ENCODE measurements at regions not wholly inside any gene's neighbourhood (a gene's known extent, or its start where the extent isn't known, plus 50 kb on each side); places are given as distances from the start of the nearest gene placed in this dataset.

DNA sequence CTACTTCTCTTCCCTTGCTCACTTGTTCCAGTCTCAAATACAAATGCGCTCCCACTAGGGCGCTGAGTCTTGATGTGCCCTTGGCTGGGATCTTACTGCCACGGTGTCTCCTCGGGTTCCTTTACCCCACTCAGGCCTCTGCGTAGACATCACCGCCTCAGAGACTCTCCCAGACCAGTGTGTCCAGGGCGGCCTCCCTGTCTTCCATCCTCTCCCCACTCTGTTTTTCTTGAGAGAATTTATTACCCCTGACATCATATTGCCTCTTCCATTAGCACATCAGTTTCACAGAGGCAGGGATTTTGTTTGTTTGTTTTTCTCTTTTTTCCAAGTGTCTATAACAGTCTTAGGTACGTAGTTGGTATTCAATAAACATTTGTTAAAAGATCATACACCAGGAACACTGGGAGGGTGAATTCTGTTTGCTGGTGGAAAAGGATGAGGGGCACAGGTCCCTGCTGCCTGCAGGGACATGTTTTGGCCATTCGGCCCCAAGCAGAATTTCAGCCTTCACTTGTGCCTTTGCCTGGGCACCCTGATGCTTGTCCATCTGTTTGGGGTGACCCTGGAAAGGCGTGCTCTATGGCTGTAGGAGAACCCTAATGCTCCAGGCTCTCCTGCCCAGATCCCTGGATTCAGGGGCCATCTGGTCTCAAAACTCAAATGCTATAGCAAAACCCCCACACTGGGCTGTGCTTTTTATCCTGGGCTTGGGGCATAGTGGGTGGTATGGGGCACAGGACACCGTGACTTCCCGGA, 55.0 kb downstream of the RPL37A start:
- no peaks in the 10 kb centered on the region for H3K9me3 ChIP-seq
- H3K27me3 ChIP-seq, result no peaks in the 10 kb centered on the region
- no peak for TF ChIP-seq EP300 (IDR thresholded peaks at IDR 0.05)
- TF ChIP-seq POLR2A (IDR thresholded peaks at IDR 0.05), result no peak
- TF ChIP-seq, protein P1, sequence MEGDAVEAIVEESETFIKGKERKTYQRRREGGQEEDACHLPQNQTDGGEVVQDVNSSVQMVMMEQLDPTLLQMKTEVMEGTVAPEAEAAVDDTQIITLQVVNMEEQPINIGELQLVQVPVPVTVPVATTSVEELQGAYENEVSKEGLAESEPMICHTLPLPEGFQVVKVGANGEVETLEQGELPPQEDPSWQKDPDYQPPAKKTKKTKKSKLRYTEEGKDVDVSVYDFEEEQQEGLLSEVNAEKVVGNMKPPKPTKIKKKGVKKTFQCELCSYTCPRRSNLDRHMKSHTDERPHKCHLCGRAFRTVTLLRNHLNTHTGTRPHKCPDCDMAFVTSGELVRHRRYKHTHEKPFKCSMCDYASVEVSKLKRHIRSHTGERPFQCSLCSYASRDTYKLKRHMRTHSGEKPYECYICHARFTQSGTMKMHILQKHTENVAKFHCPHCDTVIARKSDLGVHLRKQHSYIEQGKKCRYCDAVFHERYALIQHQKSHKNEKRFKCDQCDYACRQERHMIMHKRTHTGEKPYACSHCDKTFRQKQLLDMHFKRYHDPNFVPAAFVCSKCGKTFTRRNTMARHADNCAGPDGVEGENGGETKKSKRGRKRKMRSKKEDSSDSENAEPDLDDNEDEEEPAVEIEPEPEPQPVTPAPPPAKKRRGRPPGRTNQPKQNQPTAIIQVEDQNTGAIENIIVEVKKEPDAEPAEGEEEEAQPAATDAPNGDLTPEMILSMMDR (IDR thresholded peaks at IDR 0.05), result no peak
- WGBS, 2 donors, result 88 to 93% methylated on average over 12 of the region's 12 CpGs
- no peaks in the 10 kb centered on the region for H3K36me3 ChIP-seq
- peaks cover 0 to 44% (median 14%) of the 10 kb centered on the region in 4 donors for H3K4me1 ChIP-seq
- no peak for DNase-seq (ENCODE audit: low spot score in 2 of 2)
- H3K27ac ChIP-seq, result no peak overlapping the region
- H3K4me3 ChIP-seq, result no peak overlapping the region

DNA sequence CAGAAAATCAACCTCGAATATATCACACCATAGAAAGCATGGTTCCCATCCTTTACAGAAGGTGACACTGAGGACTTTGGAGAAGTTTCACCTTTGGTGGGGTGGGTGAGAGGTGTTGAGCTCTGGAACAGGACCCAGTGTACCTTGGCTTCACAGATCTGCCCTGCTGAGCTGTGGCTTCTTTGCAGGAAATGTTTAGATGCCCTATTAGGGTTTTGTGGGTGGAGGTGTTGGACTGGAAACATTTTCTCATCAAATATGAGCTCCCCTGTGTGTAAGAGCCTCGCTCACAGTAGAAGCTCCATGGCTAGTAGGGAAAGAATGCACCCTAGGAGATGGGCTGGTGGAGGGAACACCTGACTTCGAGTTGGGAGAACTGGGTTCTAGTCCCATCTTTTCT, 55.6 kb downstream of the RPL37A start:
- peak overlapping the region in 2 of 4 donors; percentile 61 to 74 for H3K27ac ChIP-seq
- no peaks in the 10 kb centered on the region for H3K27me3 ChIP-seq
- H3K9me3 ChIP-seq, result no peaks in the 10 kb centered on the region
- no peak overlapping the region for H3K4me3 ChIP-seq
- H3K36me3 ChIP-seq, result no peaks in the 10 kb centered on the region
- TF ChIP-seq EP300 (IDR thresholded peaks at IDR 0.05) (no peak), POLR2A (IDR thresholded peaks at IDR 0.05) (no peak)
- TF ChIP-seq, protein P1 (IDR thresholded peaks at IDR 0.05), result no peak
- peaks cover 0 to 41% (median 14%) of the 10 kb centered on the region in 4 donors for H3K4me1 ChIP-seq
- DNase-seq (ENCODE audit: low spot score in 2 of 2), result no peak
- WGBS, 2 donors, result 78 to 92% methylated on average over 3 of the region's 3 CpGs

DNA sequence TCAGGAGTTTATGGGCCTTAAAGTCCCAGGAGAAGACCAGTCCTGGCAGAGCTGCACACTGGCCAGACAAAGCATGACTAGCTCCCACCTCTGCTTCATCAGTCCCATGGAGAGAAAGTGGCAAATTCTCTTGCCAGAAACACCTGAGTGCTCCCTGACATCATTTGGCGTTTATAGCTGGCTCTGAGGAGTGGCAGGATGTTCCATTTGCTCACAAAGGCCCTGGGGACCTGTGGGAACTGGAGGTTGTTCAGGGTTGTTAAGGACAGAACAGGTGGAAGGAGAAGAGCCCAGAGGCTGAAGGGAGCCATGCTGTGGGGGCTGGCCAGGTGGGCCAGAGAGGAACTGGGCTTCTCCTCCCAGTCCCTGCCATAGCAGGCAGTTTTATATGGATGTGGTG, 56.1 kb downstream of the RPL37A start:
- 29 to 45% methylated on average over 1 of the region's 1 CpG for WGBS, 2 donors
- Histone ChIP-seq H3K9me3 (no peaks in the 10 kb centered on the region), H3K27ac (peak overlapping the region in 2 of 4 donors; percentile 61 to 74), H3K4me3 (no peak overlapping the region), H3K36me3 (no peaks in the 10 kb centered on the region), H3K4me1 (peaks cover 0 to 44% (median 14%) of the 10 kb centered on the region in 4 donors), H3K27me3 (no peaks in the 10 kb centered on the region)
- TF ChIP-seq POLR2A (IDR thresholded peaks at IDR 0.05) (no peak), EP300 (IDR thresholded peaks at IDR 0.05) (no peak)
- TF ChIP-seq, protein P1 (IDR thresholded peaks at IDR 0.05), result no peak
- no peak for DNase-seq (ENCODE audit: low spot score in 2 of 2)

DNA sequence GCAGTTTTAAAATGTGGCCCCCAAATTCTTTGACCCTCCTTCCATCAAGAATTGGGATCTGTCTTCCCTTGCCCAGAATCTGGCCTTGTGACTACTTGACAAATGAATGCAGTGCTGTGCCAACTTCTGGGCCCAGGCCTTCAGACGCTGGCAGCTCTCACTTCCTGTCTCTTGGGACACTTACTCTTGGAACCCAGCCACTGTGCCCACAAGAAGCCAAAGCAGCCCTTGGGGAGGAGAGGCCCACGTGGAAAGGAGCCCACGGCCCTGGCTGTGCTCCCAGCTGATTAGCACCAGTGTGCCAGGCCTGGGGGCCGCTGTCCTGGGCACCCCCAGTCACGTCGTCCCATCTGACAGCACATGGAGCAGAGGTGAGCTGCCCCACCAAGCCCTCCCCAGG, 56.6 kb downstream of the RPL37A start:
- H3K9me3 ChIP-seq, result no peaks in the 10 kb centered on the region
- H3K27me3 ChIP-seq, result no peaks in the 10 kb centered on the region
- H3K4me3 ChIP-seq, result no peak overlapping the region
- peaks cover 0 to 41% (median 14%) of the 10 kb centered on the region in 4 donors for H3K4me1 ChIP-seq
- TF ChIP-seq EP300 (IDR thresholded peaks at IDR 0.05), result peak in 1 of 2 donors; percentile 43
- TF ChIP-seq, protein P1 (IDR thresholded peaks at IDR 0.05), result no peak
- peak overlapping the region in 2 of 4 donors; percentile 61 to 74 for H3K27ac ChIP-seq
- peak in 1 of 2 donors; percentile 46 for DNase-seq (ENCODE audit: low spot score in 2 of 2)
- no peaks in the 10 kb centered on the region for H3K36me3 ChIP-seq
- 24 to 46% methylated on average over 4 to 6 of the region's 6 CpGs for WGBS, 2 donors

DNA sequence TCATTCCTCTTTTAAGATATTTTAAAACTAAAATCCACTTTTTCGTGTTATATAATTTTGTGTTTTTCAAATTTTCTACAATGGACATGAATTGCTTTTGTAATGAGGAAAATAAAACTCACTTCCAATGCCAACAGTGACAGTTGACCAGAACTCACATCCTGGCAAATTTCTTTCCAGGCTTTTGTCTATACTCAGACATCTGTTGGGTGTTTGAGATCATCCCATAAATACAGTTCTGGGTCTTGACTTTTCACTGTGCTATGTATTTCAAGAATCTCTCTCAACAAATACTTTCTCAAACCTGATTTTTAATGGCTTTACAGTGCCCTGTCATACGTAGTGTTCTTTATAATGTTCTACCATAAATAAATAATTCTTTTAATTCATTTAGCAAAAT, 57.6 kb downstream of the RPL37A start:
- no peaks in the 10 kb centered on the region for H3K27me3 ChIP-seq
- no peak overlapping the region for H3K27ac ChIP-seq
- H3K4me1 ChIP-seq, result peaks cover 0 to 51% (median 14%) of the 10 kb centered on the region in 4 donors
- no peaks in the 10 kb centered on the region for H3K36me3 ChIP-seq
- WGBS, 2 donors, result 87 to 91% methylated on average over 2 of the region's 2 CpGs
- no peaks in the 10 kb centered on the region for H3K9me3 ChIP-seq
- H3K4me3 ChIP-seq, result no peak overlapping the region
- no peak for TF ChIP-seq POLR2A (IDR thresholded peaks at IDR 0.05)
- TF ChIP-seq, protein P1 (IDR thresholded peaks at IDR 0.05), result no peak
- TF ChIP-seq EP300 (IDR thresholded peaks at IDR 0.05), result no peak
- DNase-seq (ENCODE audit: low spot score in 2 of 2), result no peak
